GM18868 (cell line): ENCODE measurements at regions not wholly inside any gene's neighbourhood (a gene's known extent, or its start where the extent isn't known, plus 50 kb on each side); places are given as distances from the start of the nearest gene placed in this dataset.
A peak's percentile ranks its signal among the peaks of the same experiment; 100 is the strongest.

ENCODE experiments used
- ATAC-seq: cut with Tn5 transposase; IDR thresholded peaks from one replicate; pipeline ENCODE4 v1.9.1; 2021; ENCODE audit warnings: mild to moderate bottlenecking, moderate library complexity; ENCODE audit not compliant: unreplicated experiment

GRCh38 chr7:84339306-84339705, 144.7 kb upstream of the SEMA3A start:
- ATAC-seq = no peak

- ATAC-seq = no peak
These were observed 142.8 kb upstream of the SEMA3A start for GRCh38 chr7:84337429-84337828.

- ATAC-seq = peak; percentile 23
These were observed 142.2 kb upstream of the SEMA3A start for GRCh38 chr7:84336766-84337165.

GRCh38 chr7:84336303-84336702, 141.7 kb upstream of the SEMA3A start:
- peak; percentile 98 for ATAC-seq

GRCh38 chr7:84331616-84332015, 137.0 kb upstream of the SEMA3A start:
- ATAC-seq = no peak

- ATAC-seq = no peak
These were observed 134.0 kb upstream of the SEMA3A start for GRCh38 chr7:84328571-84328970.

GRCh38 chr7:84324136-84324630, 129.6 kb upstream of the SEMA3A start:
- no peak for ATAC-seq

GRCh38 chr7:84317536-84317935, 122.9 kb upstream of the SEMA3A start:
- no peak for ATAC-seq

GRCh38 chr7:84314263-84314662, 119.7 kb upstream of the SEMA3A start:
- ATAC-seq = no peak

GRCh38 chr7:84304407-84304806, 109.8 kb upstream of the SEMA3A start:
- ATAC-seq = no peak

- ATAC-seq = no peak
These were observed 108.4 kb upstream of the SEMA3A start for GRCh38 chr7:84302949-84303348.

- ATAC-seq = no peak
These were observed 103.0 kb upstream of the SEMA3A start for GRCh38 chr7:84297616-84298015.

GRCh38 chr7:84294847-84295455, 100.4 kb upstream of the SEMA3A start:
- no peak for ATAC-seq

- no peak for ATAC-seq
These were observed 99.8 kb upstream of the SEMA3A start for GRCh38 chr7:84294391-84294790.

- ATAC-seq = no peak
These were observed 97.2 kb upstream of the SEMA3A start for GRCh38 chr7:84291756-84292155.

GRCh38 chr7:84283798-84284197, 89.2 kb upstream of the SEMA3A start:
- no peak for ATAC-seq

GRCh38 chr7:84281518-84281917, 86.9 kb upstream of the SEMA3A start:
- no peak for ATAC-seq

GRCh38 chr7:84277628-84278224, 83.1 kb upstream of the SEMA3A start:
- no peak for ATAC-seq

GRCh38 chr7:84274029-84274638, 79.5 kb upstream of the SEMA3A start:
- ATAC-seq = peak; percentile 39

GRCh38 chr7:84271543-84271942, 77.0 kb upstream of the SEMA3A start:
- ATAC-seq = no peak

GRCh38 chr7:84264396-84264795, 69.8 kb upstream of the SEMA3A start:
- ATAC-seq = no peak

- ATAC-seq = no peak
These were observed 68.5 kb upstream of the SEMA3A start for GRCh38 chr7:84263106-84263505.
